ENCODE measurements at regions not wholly inside any gene's neighbourhood (a gene's known extent, or its start where the extent isn't known, plus 50 kb on each side); places are given as distances from the start of the nearest gene placed in this dataset.

GRCh38 chr21:35982717-35983116, 77.6 kb downstream of the SETD4 start:
- TF ChIP-seq CTCF (IDR thresholded peaks at IDR 0.05) = no peak
- no peak for TF ChIP-seq POLR2A (IDR thresholded peaks at IDR 0.05)
- no peak for TF ChIP-seq EP300 (IDR thresholded peaks at IDR 0.05)

Measured in upper lobe of left lung (tissue), 4 donors.